Neuronal stem cell (in vitro differentiated cells): ENCODE measurements at regions not wholly inside any gene's neighbourhood (a gene's known extent, or its start where the extent isn't known, plus 50 kb on each side); places are given as distances from the start of the nearest gene placed in this dataset.

Source experiments
- DNase-seq: peaks from one replicate; pipeline ENCODE4 v3.0.0-alpha.2; 2013; ENCODE audit warnings: low spot score
- H2AFZ ChIP-seq: one replicate; pipeline ENCODE4 v1.6.1; 2013; ENCODE audit warnings: mild to moderate bottlenecking, low read length, inconsistent platforms
- H2AK5ac ChIP-seq: 2 replicates; pipeline ENCODE4 v1.6.1; 2013; ENCODE audit warnings: low read depth, mild to moderate bottlenecking, inconsistent platforms, low read length, moderate library complexity, mixed read lengths
- H2BK120ac ChIP-seq: 2 replicates; pipeline ENCODE4 v1.6.1; 2013; ENCODE audit warnings: low read depth, mild to moderate bottlenecking, inconsistent platforms, low read length, moderate library complexity, mixed read lengths
- H2BK12ac ChIP-seq: one replicate; pipeline ENCODE4 v1.6.1; 2013; ENCODE audit warnings: low read length, inconsistent platforms
- H2BK15ac ChIP-seq: 2 replicates; pipeline ENCODE4 v1.6.1; 2013; ENCODE audit warnings: mild to moderate bottlenecking, low read length, inconsistent platforms, mixed read lengths
- H2BK5ac ChIP-seq: one replicate; pipeline ENCODE4 v1.6.1; 2013; ENCODE audit warnings: inconsistent platforms, mild to moderate bottlenecking, low read length, moderate library complexity
- H3K14ac ChIP-seq: one replicate; pipeline ENCODE4 v1.6.1; 2013; ENCODE audit warnings: low read length, inconsistent platforms
- H3K18ac ChIP-seq: 2 replicates; pipeline ENCODE4 v1.6.1; 2013; ENCODE audit warnings: low read length, inconsistent platforms
- H3K23ac ChIP-seq: 2 replicates; pipeline ENCODE4 v1.6.1; 2013; ENCODE audit warnings: low read depth, mild to moderate bottlenecking, mixed read lengths, low read length, inconsistent platforms; ENCODE audit not compliant: poor library complexity
- H3K27ac ChIP-seq: replicated peaks from 3 replicates; pipeline ENCODE4 v1.5.1; 2013; ENCODE audit warnings: low read length, inconsistent platforms
- H3K27me3 ChIP-seq, 3 experiments: 2 replicates each; pipeline ENCODE4 v1.6.1; 2013; ENCODE audit warnings: low read length in 3 of 3, mild to moderate bottlenecking in 2 of 3, inconsistent platforms in 1 of 3, low read depth in 1 of 3, mixed read lengths in 1 of 3, moderate library complexity in 1 of 3; ENCODE audit not compliant: control insufficient read depth in 3 of 3, insufficient read depth in 3 of 3
- H3K36me3 ChIP-seq, 2 donors: replicated peaks in 1 of 2; 2 replicates each; pipeline ENCODE4 v1.6.1; 2013; ENCODE audit warnings: low read length in 2 of 2; ENCODE audit not compliant: control insufficient read depth in 2 of 2, insufficient read depth in 2 of 2
- H3K4ac ChIP-seq: 2 replicates; pipeline ENCODE4 v1.6.1; 2013; ENCODE audit warnings: inconsistent platforms, mild to moderate bottlenecking, low read length, moderate library complexity
- H3K4me1 ChIP-seq, 2 donors: 1 replicate in 1 of 2; 2 replicates in 1 of 2; pipeline ENCODE4 v1.6.1; 2013; ENCODE audit warnings: low read length in 2 of 2, low read depth in 1 of 2; ENCODE audit not compliant: control insufficient read depth in 2 of 2, insufficient read depth in 1 of 2
- H3K4me2 ChIP-seq: one replicate; pipeline ENCODE4 v1.6.1; 2013; ENCODE audit warnings: mild to moderate bottlenecking, low read length, inconsistent platforms; ENCODE audit not compliant: insufficient read depth, poor library complexity, severe bottlenecking
- H3K4me3 ChIP-seq, 2 donors: 2 replicates each; pipeline ENCODE4 v1.5.1; 2013; ENCODE audit warnings: low read length in 2 of 2, mild to moderate bottlenecking in 2 of 2, inconsistent platforms in 1 of 2, moderate library complexity in 1 of 2
- H3K79me1 ChIP-seq: one replicate; pipeline ENCODE4 v1.6.1; 2013; ENCODE audit warnings: low read depth, mild to moderate bottlenecking, inconsistent platforms, low read length, moderate library complexity
- H3K9ac ChIP-seq: one replicate; pipeline ENCODE4 v1.6.1; 2013; ENCODE audit warnings: mild to moderate bottlenecking, low read depth, low read length, inconsistent platforms; ENCODE audit not compliant: poor library complexity
- H3K9me3 ChIP-seq, 2 donors: replicated peaks in 1 of 2; 2 replicates each; pipeline versions ENCODE3 to v1.6.1; 2013; ENCODE audit warnings: low read length in 2 of 2, mild to moderate bottlenecking in 2 of 2, inconsistent platforms in 1 of 2, low read depth in 1 of 2, mixed read lengths in 1 of 2, moderate library complexity in 1 of 2; ENCODE audit not compliant: control insufficient read depth in 2 of 2, insufficient read depth in 1 of 2
- H4K8ac ChIP-seq: one replicate; pipeline ENCODE4 v1.6.1; 2013; ENCODE audit warnings: low read depth, mild to moderate bottlenecking, inconsistent platforms, low read length, moderate library complexity
- H4K91ac ChIP-seq: one replicate; pipeline ENCODE4 v1.6.1; 2013; ENCODE audit warnings: low read length, low read depth, mild to moderate bottlenecking, inconsistent platforms; ENCODE audit not compliant: poor library complexity
- WGBS, 2 donors: extraction: QIAGEN DNeasy Blood & Tissue Kit; methylation state at CpG; one replicate each; pipeline ENCODE4 v1.1.7; 2013; ENCODE audit warnings: missing lambda C conversion rate in 2 of 2, mixed read lengths in 1 of 2; ENCODE audit not compliant: insufficient read length in 2 of 2, insufficient replicate concordance in 1 of 2; ENCODE audit errors: extremely low coverage in 2 of 2; 5-methylcytosine and 5-hydroxymethylcytosine counted together

DNA sequence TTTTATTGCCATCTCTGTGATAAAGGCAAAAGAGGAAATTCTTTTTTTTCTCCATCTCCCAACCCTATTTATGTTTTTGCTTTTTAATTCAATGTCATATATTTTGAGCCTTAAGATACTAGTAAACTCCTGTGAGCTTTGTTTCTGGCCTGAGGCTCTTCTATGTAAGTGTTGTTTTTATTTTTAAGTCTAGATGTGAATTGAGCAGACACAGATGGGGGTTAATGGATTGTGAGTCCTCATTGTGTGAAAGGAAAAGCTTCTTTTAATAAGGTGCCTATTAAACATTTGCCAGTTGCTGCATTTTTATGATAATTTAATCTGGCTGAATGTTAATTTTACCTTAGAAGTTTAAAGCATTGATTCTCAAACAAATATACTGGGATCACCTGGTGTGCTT is 2337.9 kb upstream of the RAG2 start:
- H3K14ac ChIP-seq: no peak overlapping the region
- H2BK15ac ChIP-seq: no peak overlapping the region
- H2BK12ac ChIP-seq: no peak overlapping the region
- no peak overlapping the region for H2BK5ac ChIP-seq
- no peaks in the 10 kb centered on the region for H3K4me1 ChIP-seq
- no peak for DNase-seq
- H3K9ac ChIP-seq: no peak overlapping the region
- H3K36me3 ChIP-seq: no peaks in the 10 kb centered on the region
- H3K27me3 ChIP-seq: no peaks in the 10 kb centered on the region
- no peak overlapping the region for H2AK5ac ChIP-seq
- no peak overlapping the region for H3K18ac ChIP-seq
- no peak overlapping the region for H3K4me2 ChIP-seq
- no peak overlapping the region for H4K8ac ChIP-seq
- H2AFZ ChIP-seq: no peak overlapping the region
- no peaks in the 10 kb centered on the region for H3K9me3 ChIP-seq
- no peaks in the 10 kb centered on the region for H3K79me1 ChIP-seq
- no peak overlapping the region for H2BK120ac ChIP-seq
- H3K23ac ChIP-seq: no peak overlapping the region
- no peak overlapping the region for H4K91ac ChIP-seq
- H3K4me3 ChIP-seq: no peak overlapping the region
- H3K4ac ChIP-seq: no peak overlapping the region
- no peak overlapping the region for H3K27ac ChIP-seq

- H3K14ac ChIP-seq: no peak overlapping the region
- no peak overlapping the region for H2AK5ac ChIP-seq
- H3K4ac ChIP-seq: no peak overlapping the region
- no peak overlapping the region for H3K18ac ChIP-seq
- no peaks in the 10 kb centered on the region for H3K79me1 ChIP-seq
- no peaks in the 10 kb centered on the region for H3K9me3 ChIP-seq
- no peaks in the 10 kb centered on the region for H3K27me3 ChIP-seq
- H2AFZ ChIP-seq: no peak overlapping the region
- H3K4me1 ChIP-seq: no peaks in the 10 kb centered on the region
- H2BK5ac ChIP-seq: no peak overlapping the region
- H3K27ac ChIP-seq: no peak overlapping the region
- no peak overlapping the region for H3K4me2 ChIP-seq
- no peak overlapping the region for H2BK12ac ChIP-seq
- DNase-seq: no peak
- WGBS, 2 donors: no CpG with 5 or more reads among the region's 2 CpGs
- no peak overlapping the region for H2BK15ac ChIP-seq
- no peak overlapping the region for H4K91ac ChIP-seq
- no peak overlapping the region for H3K4me3 ChIP-seq
- H3K9ac ChIP-seq: no peak overlapping the region
- H2BK120ac ChIP-seq: no peak overlapping the region
- no peak overlapping the region for H4K8ac ChIP-seq
- H3K36me3 ChIP-seq: no peaks in the 10 kb centered on the region
- no peak overlapping the region for H3K23ac ChIP-seq
Observed at GRCh38 chr11:38927993-38928392, 2330.0 kb upstream of the RAG2 start.

GRCh38 chr11:38924644-38925043 is 2326.6 kb upstream of the RAG2 start:
- H2BK120ac ChIP-seq: no peak overlapping the region
- H2BK12ac ChIP-seq: no peak overlapping the region
- no peak overlapping the region for H4K91ac ChIP-seq
- H3K14ac ChIP-seq: no peak overlapping the region
- no peak overlapping the region for H4K8ac ChIP-seq
- no peak overlapping the region for H3K27ac ChIP-seq
- H2AFZ ChIP-seq: no peak overlapping the region
- WGBS, 2 donors: 100% methylated on average over 1 of the region's 1 CpG; no CpG with 5 or more reads in 1 of the 2 donors
- H3K23ac ChIP-seq: no peak overlapping the region
- no peaks in the 10 kb centered on the region for H3K9me3 ChIP-seq
- no peaks in the 10 kb centered on the region for H3K27me3 ChIP-seq
- H3K4me1 ChIP-seq: no peaks in the 10 kb centered on the region
- no peak overlapping the region for H3K4me2 ChIP-seq
- H3K4ac ChIP-seq: no peak overlapping the region
- no peaks in the 10 kb centered on the region for H3K36me3 ChIP-seq
- H3K9ac ChIP-seq: no peak overlapping the region
- no peak for DNase-seq
- no peak overlapping the region for H2BK5ac ChIP-seq
- no peak overlapping the region for H2AK5ac ChIP-seq
- H3K18ac ChIP-seq: no peak overlapping the region
- no peaks in the 10 kb centered on the region for H3K79me1 ChIP-seq
- H2BK15ac ChIP-seq: no peak overlapping the region
- H3K4me3 ChIP-seq: no peak overlapping the region

DNA sequence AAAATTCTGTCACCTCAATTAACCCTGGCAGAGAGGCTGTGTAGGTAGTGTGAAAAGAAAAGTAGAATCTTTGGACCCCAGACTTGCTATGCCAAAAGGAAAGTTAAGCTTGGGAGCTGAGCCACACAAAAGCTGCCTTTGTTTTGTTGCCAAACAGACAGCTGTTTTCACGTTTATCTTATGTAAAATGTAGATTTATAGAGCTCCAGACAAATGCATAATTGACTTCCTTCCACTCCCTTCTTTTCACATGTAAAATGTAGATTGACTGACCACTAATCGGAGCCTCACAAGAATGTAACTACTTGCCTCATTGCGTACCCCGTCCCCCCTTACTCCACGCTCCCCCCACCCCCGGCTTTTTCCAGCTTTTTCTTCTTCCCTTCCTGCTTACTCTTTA is 2302.2 kb upstream of the RAG2 start:
- no peak overlapping the region for H2AFZ ChIP-seq
- peaks cover 0 to 5% of the 10 kb centered on the region in 2 donors for H3K4me1 ChIP-seq
- no peak overlapping the region for H3K18ac ChIP-seq
- H3K4ac ChIP-seq: no peak overlapping the region
- H2BK120ac ChIP-seq: no peak overlapping the region
- H3K14ac ChIP-seq: no peak overlapping the region
- no peak overlapping the region for H2BK15ac ChIP-seq
- no peak overlapping the region for H3K4me2 ChIP-seq
- H3K9ac ChIP-seq: no peak overlapping the region
- WGBS, 2 donors: no CpG with 5 or more reads among the region's 6 CpGs
- no peak overlapping the region for H4K8ac ChIP-seq
- H3K36me3 ChIP-seq: no peaks in the 10 kb centered on the region
- H3K4me3 ChIP-seq: no peak overlapping the region
- no peak overlapping the region for H3K27ac ChIP-seq
- H3K79me1 ChIP-seq: no peaks in the 10 kb centered on the region
- no peak overlapping the region for H2BK12ac ChIP-seq
- DNase-seq: no peak
- H3K9me3 ChIP-seq: no peaks in the 10 kb centered on the region
- no peak overlapping the region for H4K91ac ChIP-seq
- no peak overlapping the region for H2BK5ac ChIP-seq
- H3K23ac ChIP-seq: no peak overlapping the region
- no peak overlapping the region for H2AK5ac ChIP-seq
- no peaks in the 10 kb centered on the region for H3K27me3 ChIP-seq
